ENCODE measurements at regions not wholly inside any gene's neighbourhood (a gene's known extent, or its start where the extent isn't known, plus 50 kb on each side); places are given as distances from the start of the nearest gene placed in this dataset.

- peaks cover 1% of the 10 kb centered on the region for H3K9me3 Mint-ChIP-seq (ENCODE audit: low read depth)
- CTCF ChIA-PET = no interaction called here
- DNase-seq (no peak), ATAC-seq (no peak)
- no peak overlapping the region for H3K27ac Mint-ChIP-seq
- H3K27me3 Mint-ChIP-seq = no peaks in the 10 kb centered on the region
- no peak overlapping the region for H3K4me3 Mint-ChIP-seq
- H3K36me3 Mint-ChIP-seq = no peaks in the 10 kb centered on the region
- H3K4me1 Mint-ChIP-seq = no peaks in the 10 kb centered on the region
Measured at GRCh38 chr6:21949211-21949801, 347.5 kb downstream of the PRL start.

- Mint-ChIP-seq H3K36me3 (no peaks in the 10 kb centered on the region), H3K4me1 (no peaks in the 10 kb centered on the region), H3K4me3 (no peak overlapping the region), H3K9me3 (ENCODE audit: low read depth) (peaks cover 1% of the 10 kb centered on the region), H3K27ac (no peak overlapping the region), H3K27me3 (no peaks in the 10 kb centered on the region)
- CTCF ChIA-PET = no interaction called here
- DNase-seq (no peak), ATAC-seq (no peak)
Measured at GRCh38 chr6:21952367-21952766, 344.5 kb downstream of the PRL start.

- H3K27ac Mint-ChIP-seq = no peak overlapping the region
- CTCF ChIA-PET = no interaction called here
Measured at GRCh38 chr6:21953831-21954801, 342.7 kb downstream of the PRL start.

GRCh38 chr6:21955053-21955595 is 341.7 kb downstream of the PRL start:
- CTCF ChIA-PET = no interaction called here
- no peak for DNase-seq
- no peaks in the 10 kb centered on the region for H3K4me1 Mint-ChIP-seq
- ATAC-seq = no peak
- H3K4me3 Mint-ChIP-seq = no peak overlapping the region
- H3K36me3 Mint-ChIP-seq = no peaks in the 10 kb centered on the region
- H3K27me3 Mint-ChIP-seq = no peaks in the 10 kb centered on the region
- no peak overlapping the region for H3K27ac Mint-ChIP-seq
- peaks cover 1% of the 10 kb centered on the region for H3K9me3 Mint-ChIP-seq (ENCODE audit: low read depth)

More at GRCh38 chr6:21953831-21954801, 342.7 kb downstream of the PRL start:
- Mint-ChIP-seq H3K36me3 (no peaks in the 10 kb centered on the region), H3K9me3 (ENCODE audit: low read depth) (peaks cover 1% of the 10 kb centered on the region), H3K27me3 (no peaks in the 10 kb centered on the region), H3K4me3 (no peak overlapping the region), H3K4me1 (no peaks in the 10 kb centered on the region)
- DNase-seq = no peak
- ATAC-seq = no peak

- CTCF ChIA-PET = interaction anchor here (1.1 kb wide), 1 partner anchor 1428 kb away, joined by 3 read pairs; no protein-coding TSS in a partner anchor
- ATAC-seq = no peak
Measured at GRCh38 chr6:21955951-21956350, 340.9 kb downstream of the PRL start.

GRCh38 chr6:21958428-21958827 is 338.4 kb downstream of the PRL start:
- Mint-ChIP-seq H3K9me3 (ENCODE audit: low read depth) (no peaks in the 10 kb centered on the region), H3K4me3 (no peak overlapping the region), H3K4me1 (no peaks in the 10 kb centered on the region), H3K27me3 (no peaks in the 10 kb centered on the region), H3K36me3 (no peaks in the 10 kb centered on the region), H3K27ac (no peak overlapping the region)
- ATAC-seq (no peak), DNase-seq (no peak)
- CTCF ChIA-PET = no interaction called here

More at GRCh38 chr6:21955951-21956350, 340.9 kb downstream of the PRL start:
- DNase-seq = no peak
- Mint-ChIP-seq H3K27me3 (no peaks in the 10 kb centered on the region), H3K36me3 (no peaks in the 10 kb centered on the region), H3K9me3 (ENCODE audit: low read depth) (no peaks in the 10 kb centered on the region), H3K27ac (no peak overlapping the region), H3K4me3 (no peak overlapping the region), H3K4me1 (no peaks in the 10 kb centered on the region)

- H3K27me3 Mint-ChIP-seq = no peaks in the 10 kb centered on the region
- ATAC-seq (no peak), DNase-seq (no peak)
- H3K4me1 Mint-ChIP-seq = peaks cover 2% of the 10 kb centered on the region
- CTCF ChIA-PET = no interaction called here
- no peak overlapping the region for H3K27ac Mint-ChIP-seq
- no peaks in the 10 kb centered on the region for H3K9me3 Mint-ChIP-seq (ENCODE audit: low read depth)
- H3K4me3 Mint-ChIP-seq = no peak overlapping the region
- no peaks in the 10 kb centered on the region for H3K36me3 Mint-ChIP-seq
Measured at GRCh38 chr6:21961226-21961625, 335.6 kb downstream of the PRL start.

- no peaks in the 10 kb centered on the region for H3K36me3 Mint-ChIP-seq
- H3K4me1 Mint-ChIP-seq = peaks cover 2% of the 10 kb centered on the region
- no peaks in the 10 kb centered on the region for H3K27me3 Mint-ChIP-seq
- DNase-seq (no peak), ATAC-seq (no peak)
- CTCF ChIA-PET = no interaction called here
- H3K4me3 Mint-ChIP-seq = no peak overlapping the region
- H3K9me3 Mint-ChIP-seq (ENCODE audit: low read depth) = no peaks in the 10 kb centered on the region
- no peak overlapping the region for H3K27ac Mint-ChIP-seq
Measured at GRCh38 chr6:21965016-21965415, 331.8 kb downstream of the PRL start.

GRCh38 chr6:21965953-21966539 is 330.8 kb downstream of the PRL start:
- H3K4me3 Mint-ChIP-seq = no peak overlapping the region
- no peak overlapping the region for H3K27ac Mint-ChIP-seq
- no peak for DNase-seq
- no peaks in the 10 kb centered on the region for H3K36me3 Mint-ChIP-seq
- H3K27me3 Mint-ChIP-seq = no peaks in the 10 kb centered on the region
- H3K4me1 Mint-ChIP-seq = peaks cover 2% of the 10 kb centered on the region
- ATAC-seq = no peak
- CTCF ChIA-PET = no interaction called here
- no peaks in the 10 kb centered on the region for H3K9me3 Mint-ChIP-seq (ENCODE audit: low read depth)

- DNase-seq (no peak), ATAC-seq (no peak)
- Mint-ChIP-seq H3K4me3 (no peak overlapping the region), H3K9me3 (ENCODE audit: low read depth) (no peaks in the 10 kb centered on the region), H3K36me3 (no peaks in the 10 kb centered on the region), H3K4me1 (peaks cover 2% of the 10 kb centered on the region), H3K27ac (no peak overlapping the region), H3K27me3 (no peaks in the 10 kb centered on the region)
- CTCF ChIA-PET = no interaction called here
Measured at GRCh38 chr6:21967056-21967974, 329.5 kb downstream of the PRL start.

GRCh38 chr6:21968411-21968810 is 328.4 kb downstream of the PRL start:
- H3K36me3 Mint-ChIP-seq = no peaks in the 10 kb centered on the region
- H3K4me3 Mint-ChIP-seq = no peak overlapping the region
- ATAC-seq = no peak
- peaks cover 2% of the 10 kb centered on the region for H3K4me1 Mint-ChIP-seq
- H3K27me3 Mint-ChIP-seq = no peaks in the 10 kb centered on the region
- CTCF ChIA-PET = no interaction called here
- H3K9me3 Mint-ChIP-seq (ENCODE audit: low read depth) = no peaks in the 10 kb centered on the region
- DNase-seq = no peak
- H3K27ac Mint-ChIP-seq = no peak overlapping the region

GRCh38 chr6:21969192-21969591 is 327.6 kb downstream of the PRL start:
- Mint-ChIP-seq H3K27ac (no peak overlapping the region), H3K36me3 (no peaks in the 10 kb centered on the region), H3K4me3 (no peak overlapping the region), H3K9me3 (ENCODE audit: low read depth) (no peaks in the 10 kb centered on the region), H3K4me1 (peaks cover 2% of the 10 kb centered on the region), H3K27me3 (no peaks in the 10 kb centered on the region)
- no peak for DNase-seq
- no peak for ATAC-seq
- CTCF ChIA-PET = no interaction called here

Data from activated CD8-positive, alpha-beta memory T cell treated with anti-CD3 and anti-CD28 coated beads, Interleukin-2, amount 10 ng/mL, durations not matched to agents 7 days and 5 days (primary cell).